PC-9 (cell line): ENCODE measurements at regions not wholly inside any gene's neighbourhood (a gene's known extent, or its start where the extent isn't known, plus 50 kb on each side); places are given as distances from the start of the nearest gene placed in this dataset.

ENCODE experiments used
- CTCF ChIP-seq: fragments of 200-600 bp; sonication (generic); conservative IDR thresholded peaks from 2 replicates; pipeline ENCODE4 v1.6.1; 2017; ENCODE audit warnings: mixed run types, antibody characterized with exemption, mild to moderate bottlenecking, moderate library complexity
- EZH2 ChIP-seq: fragments of 200-600 bp; sonication (generic); IDR thresholded peaks from 2 replicates; pipeline ENCODE4 v1.8.0; 2017; ENCODE audit warnings: antibody characterized with exemption, low read depth

GRCh38 chr2:185475914-185476313 lies 262.7 kb upstream of the FSIP2 start:
- TF ChIP-seq CTCF (no peak), EZH2 (no peak)
